HL-60 (cell line): ENCODE measurements at regions not wholly inside any gene's neighbourhood (a gene's known extent, or its start where the extent isn't known, plus 50 kb on each side); places are given as distances from the start of the nearest gene placed in this dataset.

Source experiments
- DNase-seq, 2 experiments: peaks; one replicate each; pipeline ENCODE4 v3.0.0-alpha.2; 2010 to 2020; ENCODE audit warnings: low read depth in 1 of 2, low spot score in 1 of 2
- H3K27ac ChIP-seq: fragments of 250-450 bp; sonication (Bioruptor Pico); replicated peaks from 2 replicates; pipeline ENCODE4 v1.5.1; 2020; ENCODE audit warnings: mild to moderate bottlenecking, moderate library complexity
- H3K27me3 ChIP-seq: fragments of 250-450 bp; sonication (Bioruptor Pico); 2 replicates; pipeline ENCODE4 v1.5.1; 2021; ENCODE audit warnings: mild to moderate bottlenecking, moderate library complexity; ENCODE audit not compliant: insufficient read depth, poor library complexity, severe bottlenecking
- H3K4me3 ChIP-seq: replicated peaks from 2 replicates; pipeline ENCODE4 v1.5.1; 2011; ENCODE audit warnings: mild to moderate bottlenecking, control low read depth, low read length; ENCODE audit not compliant: insufficient read depth
- GABPA ChIP-seq: IDR thresholded peaks from 2 replicates; pipeline ENCODE4 v1.6.1; 2012; ENCODE audit warnings: low read depth
- POLR2AphosphoS5 ChIP-seq: IDR thresholded peaks from 2 replicates; pipeline ENCODE4 v1.6.1; 2012; ENCODE audit warnings: low read depth
- SPI1 ChIP-seq: IDR thresholded peaks from 2 replicates; pipeline ENCODE4 v1.6.1; 2012; ENCODE audit warnings: low read depth, mild to moderate bottlenecking, borderline replicate concordance
- TF ChIP-seq, protein P1 (sequence below): IDR thresholded peaks from one replicate; pipeline ENCODE4 v1.5.1; 2011; ENCODE audit warnings: low read length, control low read depth, inconsistent platforms; ENCODE audit not compliant: insufficient read depth
- TF ChIP-seq, protein P2 (sequence below): IDR thresholded peaks from 2 replicates; pipeline ENCODE4 v1.6.1; 2012; ENCODE audit warnings: low read depth; ENCODE audit not compliant: insufficient replicate concordance

DNA sequence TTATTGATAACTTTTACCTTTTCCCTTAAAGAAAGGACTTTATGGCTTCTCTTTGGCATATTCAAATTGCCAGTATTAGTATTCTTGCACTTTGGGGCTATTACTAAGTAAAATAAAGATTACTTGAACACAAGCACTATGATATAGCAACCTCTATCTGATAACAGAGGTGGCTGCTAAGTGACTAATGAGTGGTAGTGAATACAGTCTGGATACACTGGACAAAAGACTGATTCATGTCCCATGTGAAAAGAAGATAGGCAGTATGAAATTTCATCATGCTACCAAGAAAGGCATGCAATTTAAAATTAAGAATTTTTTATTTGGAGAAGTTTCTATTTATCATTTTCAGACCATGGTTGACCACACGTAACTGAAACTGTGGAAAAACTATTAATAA is 399.9 kb downstream of the FSCB start:
- no peak for DNase-seq
- H3K4me3 ChIP-seq = no peak overlapping the region
- TF ChIP-seq, protein P1, sequence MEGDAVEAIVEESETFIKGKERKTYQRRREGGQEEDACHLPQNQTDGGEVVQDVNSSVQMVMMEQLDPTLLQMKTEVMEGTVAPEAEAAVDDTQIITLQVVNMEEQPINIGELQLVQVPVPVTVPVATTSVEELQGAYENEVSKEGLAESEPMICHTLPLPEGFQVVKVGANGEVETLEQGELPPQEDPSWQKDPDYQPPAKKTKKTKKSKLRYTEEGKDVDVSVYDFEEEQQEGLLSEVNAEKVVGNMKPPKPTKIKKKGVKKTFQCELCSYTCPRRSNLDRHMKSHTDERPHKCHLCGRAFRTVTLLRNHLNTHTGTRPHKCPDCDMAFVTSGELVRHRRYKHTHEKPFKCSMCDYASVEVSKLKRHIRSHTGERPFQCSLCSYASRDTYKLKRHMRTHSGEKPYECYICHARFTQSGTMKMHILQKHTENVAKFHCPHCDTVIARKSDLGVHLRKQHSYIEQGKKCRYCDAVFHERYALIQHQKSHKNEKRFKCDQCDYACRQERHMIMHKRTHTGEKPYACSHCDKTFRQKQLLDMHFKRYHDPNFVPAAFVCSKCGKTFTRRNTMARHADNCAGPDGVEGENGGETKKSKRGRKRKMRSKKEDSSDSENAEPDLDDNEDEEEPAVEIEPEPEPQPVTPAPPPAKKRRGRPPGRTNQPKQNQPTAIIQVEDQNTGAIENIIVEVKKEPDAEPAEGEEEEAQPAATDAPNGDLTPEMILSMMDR = no peak
- TF ChIP-seq, protein P2, sequence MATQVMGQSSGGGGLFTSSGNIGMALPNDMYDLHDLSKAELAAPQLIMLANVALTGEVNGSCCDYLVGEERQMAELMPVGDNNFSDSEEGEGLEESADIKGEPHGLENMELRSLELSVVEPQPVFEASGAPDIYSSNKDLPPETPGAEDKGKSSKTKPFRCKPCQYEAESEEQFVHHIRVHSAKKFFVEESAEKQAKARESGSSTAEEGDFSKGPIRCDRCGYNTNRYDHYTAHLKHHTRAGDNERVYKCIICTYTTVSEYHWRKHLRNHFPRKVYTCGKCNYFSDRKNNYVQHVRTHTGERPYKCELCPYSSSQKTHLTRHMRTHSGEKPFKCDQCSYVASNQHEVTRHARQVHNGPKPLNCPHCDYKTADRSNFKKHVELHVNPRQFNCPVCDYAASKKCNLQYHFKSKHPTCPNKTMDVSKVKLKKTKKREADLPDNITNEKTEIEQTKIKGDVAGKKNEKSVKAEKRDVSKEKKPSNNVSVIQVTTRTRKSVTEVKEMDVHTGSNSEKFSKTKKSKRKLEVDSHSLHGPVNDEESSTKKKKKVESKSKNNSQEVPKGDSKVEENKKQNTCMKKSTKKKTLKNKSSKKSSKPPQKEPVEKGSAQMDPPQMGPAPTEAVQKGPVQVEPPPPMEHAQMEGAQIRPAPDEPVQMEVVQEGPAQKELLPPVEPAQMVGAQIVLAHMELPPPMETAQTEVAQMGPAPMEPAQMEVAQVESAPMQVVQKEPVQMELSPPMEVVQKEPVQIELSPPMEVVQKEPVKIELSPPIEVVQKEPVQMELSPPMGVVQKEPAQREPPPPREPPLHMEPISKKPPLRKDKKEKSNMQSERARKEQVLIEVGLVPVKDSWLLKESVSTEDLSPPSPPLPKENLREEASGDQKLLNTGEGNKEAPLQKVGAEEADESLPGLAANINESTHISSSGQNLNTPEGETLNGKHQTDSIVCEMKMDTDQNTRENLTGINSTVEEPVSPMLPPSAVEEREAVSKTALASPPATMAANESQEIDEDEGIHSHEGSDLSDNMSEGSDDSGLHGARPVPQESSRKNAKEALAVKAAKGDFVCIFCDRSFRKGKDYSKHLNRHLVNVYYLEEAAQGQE = no peak
- TF ChIP-seq SPI1 = no peak
- no peak for TF ChIP-seq POLR2AphosphoS5
- no peak for TF ChIP-seq GABPA
- H3K27me3 ChIP-seq = no peaks in the 10 kb centered on the region
- no peak overlapping the region for H3K27ac ChIP-seq

DNA sequence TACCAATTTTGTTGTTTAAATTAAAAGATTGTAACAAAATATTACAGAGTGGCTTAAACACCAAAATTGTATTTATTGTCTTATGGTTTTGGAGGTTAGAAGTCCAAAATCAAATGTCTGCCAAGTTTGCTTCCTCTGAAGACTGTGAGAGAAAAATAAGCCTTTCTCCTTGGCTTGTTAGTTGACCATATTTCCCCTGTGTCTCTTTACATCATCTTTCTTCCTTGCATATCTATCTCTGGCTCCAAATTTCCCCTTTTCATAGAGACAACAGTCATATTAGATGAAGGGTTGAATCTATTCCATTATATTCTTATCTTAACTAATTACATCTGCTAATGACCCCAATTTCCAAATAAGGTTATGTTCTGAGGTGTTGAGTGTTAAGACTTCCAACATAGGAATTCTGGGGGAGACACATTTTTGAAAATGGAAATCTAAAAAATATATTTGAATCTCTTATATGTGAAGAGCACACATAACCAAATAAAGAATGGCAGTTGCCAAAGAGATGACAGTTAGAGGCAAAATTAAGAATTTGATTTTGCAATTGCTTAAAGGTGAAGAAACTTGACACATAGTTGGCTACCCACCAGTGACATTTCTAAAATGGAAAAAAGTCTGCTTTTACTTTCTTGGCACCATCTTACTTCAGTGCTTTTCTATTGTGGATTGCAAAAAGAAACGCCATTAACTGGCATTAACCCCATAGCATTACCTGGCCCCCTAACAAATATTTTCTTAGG is 407.2 kb downstream of the FSCB start:
- DNase-seq = no peak
- no peaks in the 10 kb centered on the region for H3K27me3 ChIP-seq
- H3K27ac ChIP-seq = no peak overlapping the region
- TF ChIP-seq GABPA (no peak), POLR2AphosphoS5 (no peak), SPI1 (no peak)
- TF ChIP-seq, protein P1 = no peak
- TF ChIP-seq, protein P2 = no peak
- H3K4me3 ChIP-seq = no peak overlapping the region

DNA sequence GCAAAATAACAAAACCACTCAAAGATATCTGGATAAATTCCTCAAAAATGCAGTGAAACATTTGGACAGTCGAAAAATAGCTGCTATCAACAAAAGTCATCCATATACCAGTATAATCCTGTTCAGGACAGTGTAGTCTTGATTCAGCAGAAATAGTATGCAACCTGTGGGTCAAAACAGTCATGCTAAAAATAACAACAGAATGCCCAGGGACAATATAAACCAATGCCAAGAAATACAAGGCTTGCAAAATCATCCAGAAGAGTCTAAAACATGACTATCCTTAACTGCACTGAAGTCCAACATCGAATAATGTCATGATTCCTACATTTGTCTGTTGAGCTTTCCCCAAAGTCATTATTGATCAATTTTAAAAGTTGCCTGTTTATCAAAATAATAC is 425.9 kb downstream of the FSCB start:
- no peak overlapping the region for H3K27ac ChIP-seq
- TF ChIP-seq POLR2AphosphoS5 (no peak), GABPA (no peak), SPI1 (no peak)
- TF ChIP-seq, protein P2 = no peak
- TF ChIP-seq, protein P1 = no peak
- H3K4me3 ChIP-seq = no peak overlapping the region
- H3K27me3 ChIP-seq = no peaks in the 10 kb centered on the region
- no peak for DNase-seq
